ENCODE measurements at regions not wholly inside any gene's neighbourhood (a gene's known extent, or its start where the extent isn't known, plus 50 kb on each side); places are given as distances from the start of the nearest gene placed in this dataset.

GRCh38 chr13:28563609-28564008 lies 68.7 kb upstream of the FLT1 start:
- H3K4me3 ChIP-seq = no peak overlapping the region
- no peak for TF ChIP-seq Cebpa-rat (IDR thresholded peaks at IDR 0.05)

GRCh38 chr13:28560612-28561011 lies 65.7 kb upstream of the FLT1 start:
- no peaks in the 10 kb centered on the region for H3K36me3 ChIP-seq
- H3K9me3 ChIP-seq = no peaks in the 10 kb centered on the region
- no peak overlapping the region for H3K4me3 ChIP-seq
- no peak overlapping the region for H3K9ac ChIP-seq
- H3K4me2 ChIP-seq = no peak overlapping the region
- H3K27ac ChIP-seq = no peak overlapping the region
- no peaks in the 10 kb centered on the region for H3K27me3 ChIP-seq
- no peak for TF ChIP-seq Cebpa-rat (IDR thresholded peaks at IDR 0.05)
- H3K4me1 ChIP-seq = peaks cover 9% of the 10 kb centered on the region
- H4K20me1 ChIP-seq = no peaks in the 10 kb centered on the region

More at GRCh38 chr13:28563609-28564008, 68.7 kb upstream of the FLT1 start:
- H4K20me1 ChIP-seq = no peaks in the 10 kb centered on the region
- no peak overlapping the region for H3K9ac ChIP-seq
- no peaks in the 10 kb centered on the region for H3K27me3 ChIP-seq
- H3K36me3 ChIP-seq = no peaks in the 10 kb centered on the region
- H3K9me3 ChIP-seq = no peaks in the 10 kb centered on the region
- no peak overlapping the region for H3K4me2 ChIP-seq
- H3K27ac ChIP-seq = no peak overlapping the region
- H3K4me1 ChIP-seq = no peaks in the 10 kb centered on the region

- Histone ChIP-seq H3K27ac (no peak overlapping the region), H3K4me1 (peaks cover 9% of the 10 kb centered on the region), H4K20me1 (no peaks in the 10 kb centered on the region), H3K4me2 (no peak overlapping the region), H3K36me3 (no peaks in the 10 kb centered on the region), H3K9ac (no peak overlapping the region), H3K9me3 (no peaks in the 10 kb centered on the region), H3K27me3 (no peaks in the 10 kb centered on the region), H3K4me3 (no peak overlapping the region)
- TF ChIP-seq Cebpa-rat (IDR thresholded peaks at IDR 0.05) = no peak
Measured at GRCh38 chr13:28559636-28560259, 64.8 kb upstream of the FLT1 start.

- Histone ChIP-seq H3K4me2 (no peak overlapping the region), H3K27ac (no peak overlapping the region), H3K9me3 (no peaks in the 10 kb centered on the region), H3K4me1 (peaks cover 9% of the 10 kb centered on the region), H3K36me3 (no peaks in the 10 kb centered on the region), H3K4me3 (no peak overlapping the region), H3K9ac (no peak overlapping the region), H4K20me1 (no peaks in the 10 kb centered on the region), H3K27me3 (no peaks in the 10 kb centered on the region)
- no peak for TF ChIP-seq Cebpa-rat (IDR thresholded peaks at IDR 0.05)
Measured at GRCh38 chr13:28558567-28558966, 63.6 kb upstream of the FLT1 start.

- Histone ChIP-seq H4K20me1 (no peaks in the 10 kb centered on the region), H3K4me3 (no peak overlapping the region), H3K4me2 (peak overlapping the region; percentile 9; the same call in 1 of the 2 replicates), H3K9me3 (no peaks in the 10 kb centered on the region), H3K4me1 (peaks cover 9% of the 10 kb centered on the region), H3K27ac (no peak overlapping the region), H3K36me3 (no peaks in the 10 kb centered on the region), H3K9ac (no peak overlapping the region), H3K27me3 (no peaks in the 10 kb centered on the region)
- no peak for TF ChIP-seq Cebpa-rat (IDR thresholded peaks at IDR 0.05)
Measured at GRCh38 chr13:28557725-28558520, 63.0 kb upstream of the FLT1 start.

- H3K4me1 ChIP-seq = peaks cover 9% of the 10 kb centered on the region
- no peaks in the 10 kb centered on the region for H3K9me3 ChIP-seq
- H3K27ac ChIP-seq = no peak overlapping the region
- no peaks in the 10 kb centered on the region for H3K27me3 ChIP-seq
- TF ChIP-seq Cebpa-rat (IDR thresholded peaks at IDR 0.05) = no peak
- no peak overlapping the region for H3K4me2 ChIP-seq
- no peak overlapping the region for H3K4me3 ChIP-seq
- H4K20me1 ChIP-seq = no peaks in the 10 kb centered on the region
- no peaks in the 10 kb centered on the region for H3K36me3 ChIP-seq
- no peak overlapping the region for H3K9ac ChIP-seq
Measured at GRCh38 chr13:28555096-28555495, 60.2 kb upstream of the FLT1 start.

- no peak for TF ChIP-seq Cebpa-rat (IDR thresholded peaks at IDR 0.05)
- peaks cover 9% of the 10 kb centered on the region for H3K4me1 ChIP-seq
Measured at GRCh38 chr13:28553971-28554370, 59.0 kb upstream of the FLT1 start.

GRCh38 chr13:28552288-28552687 lies 57.4 kb upstream of the FLT1 start:
- H4K20me1 ChIP-seq = no peaks in the 10 kb centered on the region

More at GRCh38 chr13:28553971-28554370, 59.0 kb upstream of the FLT1 start:
- H3K36me3 ChIP-seq = no peaks in the 10 kb centered on the region
- H3K4me2 ChIP-seq = no peak overlapping the region
- no peak overlapping the region for H3K9ac ChIP-seq
- H3K4me3 ChIP-seq = no peak overlapping the region
- no peak overlapping the region for H3K27ac ChIP-seq
- no peaks in the 10 kb centered on the region for H3K27me3 ChIP-seq
- no peaks in the 10 kb centered on the region for H4K20me1 ChIP-seq
- H3K9me3 ChIP-seq = no peaks in the 10 kb centered on the region

GRCh38 chr13:28551498-28551895 lies 56.6 kb upstream of the FLT1 start:
- H4K20me1 ChIP-seq = no peaks in the 10 kb centered on the region
- no peaks in the 10 kb centered on the region for H3K9me3 ChIP-seq
- no peak overlapping the region for H3K27ac ChIP-seq
- H3K9ac ChIP-seq = no peak overlapping the region
- TF ChIP-seq Cebpa-rat (IDR thresholded peaks at IDR 0.05) = no peak
- no peak overlapping the region for H3K4me2 ChIP-seq
- no peaks in the 10 kb centered on the region for H3K4me1 ChIP-seq
- no peaks in the 10 kb centered on the region for H3K27me3 ChIP-seq
- no peak overlapping the region for H3K4me3 ChIP-seq
- no peaks in the 10 kb centered on the region for H3K36me3 ChIP-seq

More at GRCh38 chr13:28552288-28552687, 57.4 kb upstream of the FLT1 start:
- no peaks in the 10 kb centered on the region for H3K4me1 ChIP-seq
- no peak overlapping the region for H3K4me2 ChIP-seq
- no peak overlapping the region for H3K9ac ChIP-seq
- H3K4me3 ChIP-seq = no peak overlapping the region
- H3K27me3 ChIP-seq = no peaks in the 10 kb centered on the region
- no peaks in the 10 kb centered on the region for H3K9me3 ChIP-seq
- no peak for TF ChIP-seq Cebpa-rat (IDR thresholded peaks at IDR 0.05)
- no peak overlapping the region for H3K27ac ChIP-seq
- H3K36me3 ChIP-seq = no peaks in the 10 kb centered on the region

GRCh38 chr13:28550721-28551497 lies 56.0 kb upstream of the FLT1 start:
- Histone ChIP-seq H3K4me2 (no peak overlapping the region), H3K9me3 (no peaks in the 10 kb centered on the region), H4K20me1 (no peaks in the 10 kb centered on the region), H3K36me3 (no peaks in the 10 kb centered on the region), H3K4me1 (no peaks in the 10 kb centered on the region), H3K27me3 (no peaks in the 10 kb centered on the region), H3K9ac (no peak overlapping the region), H3K27ac (no peak overlapping the region), H3K4me3 (no peak overlapping the region)
- TF ChIP-seq Cebpa-rat (IDR thresholded peaks at IDR 0.05) = no peak
